ENCODE measurements at regions not wholly inside any gene's neighbourhood (a gene's known extent, or its start where the extent isn't known, plus 50 kb on each side); places are given as distances from the start of the nearest gene placed in this dataset.

- TF ChIP-seq TEAD4 (IDR thresholded peaks at IDR 0.05; ENCODE audit: borderline replicate concordance, insufficient read depth) = no peak
- TF ChIP-seq NFIC (IDR thresholded peaks at IDR 0.05; ENCODE audit: borderline replicate concordance) = no peak
- TF ChIP-seq, protein P1, sequence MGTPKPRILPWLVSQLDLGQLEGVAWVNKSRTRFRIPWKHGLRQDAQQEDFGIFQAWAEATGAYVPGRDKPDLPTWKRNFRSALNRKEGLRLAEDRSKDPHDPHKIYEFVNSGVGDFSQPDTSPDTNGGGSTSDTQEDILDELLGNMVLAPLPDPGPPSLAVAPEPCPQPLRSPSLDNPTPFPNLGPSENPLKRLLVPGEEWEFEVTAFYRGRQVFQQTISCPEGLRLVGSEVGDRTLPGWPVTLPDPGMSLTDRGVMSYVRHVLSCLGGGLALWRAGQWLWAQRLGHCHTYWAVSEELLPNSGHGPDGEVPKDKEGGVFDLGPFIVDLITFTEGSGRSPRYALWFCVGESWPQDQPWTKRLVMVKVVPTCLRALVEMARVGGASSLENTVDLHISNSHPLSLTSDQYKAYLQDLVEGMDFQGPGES (IDR thresholded peaks at IDR 0.05; ENCODE audit: low read depth, low read length) = no peak
- TF ChIP-seq YY1 (IDR thresholded peaks at IDR 0.05; ENCODE audit: low read depth) = no peak
- TF ChIP-seq RFX5 (IDR thresholded peaks at IDR 0.05; ENCODE audit: low read length) = no peak
- no peak for TF ChIP-seq TCF12 (IDR thresholded peaks at IDR 0.05)
- TF ChIP-seq RCOR1 (IDR thresholded peaks at IDR 0.05; ENCODE audit: low read length) = no peak
- no peak for TF ChIP-seq RAD21 (IDR thresholded peaks at IDR 0.05; ENCODE audit: low read length)
- H3K4me1 ChIP-seq (ENCODE audit: control insufficient read depth in 1 of 2, insufficient read depth in 2 of 2, low read depth in 1 of 2, low read length in 1 of 2) = no peaks in the 10 kb centered on the region; a peak in 1 of 4 replicates
- H3K27ac ChIP-seq (ENCODE audit: low read depth in 2 of 2, low read length in 1 of 2) = no peak overlapping the region
- H3K9ac ChIP-seq = no peak overlapping the region
- H3K36me3 ChIP-seq (replicated peaks in 1 of 2; ENCODE audit: control insufficient read depth in 1 of 2, insufficient read depth in 2 of 2, low read length in 1 of 2) = no peaks in the 10 kb centered on the region
- ChIA-PET CTCF (no interaction called here), POLR2A (no interaction called here)
- no peak overlapping the region for H2AFZ ChIP-seq (ENCODE audit: low read depth)
- no peaks in the 10 kb centered on the region for H4K20me1 ChIP-seq (ENCODE audit: insufficient read depth)
- DNase-seq = no peak
- no peaks in the 10 kb centered on the region for H3K9me2 ChIP-seq
- H3F3A ChIP-seq (replicated peaks; ENCODE audit: insufficient read depth) = no peaks in the 10 kb centered on the region
- H3K4me2 ChIP-seq = no peak overlapping the region
- no peaks in the 10 kb centered on the region for H3K27me3 ChIP-seq (ENCODE audit: insufficient read depth)
- no peak overlapping the region for H3K4me3 ChIP-seq (ENCODE audit: low read depth in 2 of 2, low read length in 1 of 2)
- no peaks in the 10 kb centered on the region for H3K9me3 ChIP-seq
- H3K79me2 ChIP-seq (ENCODE audit: insufficient read depth) = no peaks in the 10 kb centered on the region
These were observed 172.5 kb upstream of the ARID2 start for GRCh38 chr12:45557016-45557415.

GRCh38 chr12:45558353-45558752 lies 171.2 kb upstream of the ARID2 start:
- DNase-seq = no peak
- CTCF ChIA-PET = no interaction called here
- H3K36me3 ChIP-seq (replicated peaks in 1 of 2; ENCODE audit: control insufficient read depth in 1 of 2, insufficient read depth in 2 of 2, low read length in 1 of 2) = no peaks in the 10 kb centered on the region

DNA sequence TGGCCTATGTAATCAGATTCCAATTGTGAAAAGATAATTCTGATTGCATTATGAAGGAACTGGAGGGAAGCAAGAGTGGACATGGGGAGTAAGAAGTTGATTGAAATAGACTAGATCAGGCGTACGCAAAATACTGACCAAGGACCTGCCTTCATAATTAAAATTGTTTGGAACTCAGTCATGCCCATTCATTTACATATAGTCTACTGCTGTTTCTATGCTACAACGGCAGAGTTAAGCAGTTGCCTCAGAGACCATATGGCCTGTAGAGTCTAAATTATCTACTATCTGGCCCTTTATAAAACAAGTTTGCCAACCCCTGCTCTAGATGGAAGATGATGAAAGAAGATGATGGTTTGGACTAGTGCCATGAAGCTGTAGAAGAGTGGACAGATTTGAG lies 170.0 kb upstream of the ARID2 start:
- no peak overlapping the region for H3K27ac ChIP-seq (ENCODE audit: low read depth in 2 of 2, low read length in 1 of 2)
- H3F3A ChIP-seq (replicated peaks; ENCODE audit: insufficient read depth) = no peaks in the 10 kb centered on the region
- ChIA-PET CTCF (no interaction called here), POLR2A (no interaction called here)
- no peak overlapping the region for H3K4me3 ChIP-seq (ENCODE audit: low read depth in 2 of 2, low read length in 1 of 2)
- H3K9me3 ChIP-seq = no peaks in the 10 kb centered on the region
- no peaks in the 10 kb centered on the region; the same call in 1 of the 2 replicates for H3K9me2 ChIP-seq
- H3K4me1 ChIP-seq (ENCODE audit: control insufficient read depth in 1 of 2, insufficient read depth in 2 of 2, low read depth in 1 of 2, low read length in 1 of 2) = no peaks in the 10 kb centered on the region; a peak in 1 of 4 replicates
- no peaks in the 10 kb centered on the region for H3K27me3 ChIP-seq (ENCODE audit: insufficient read depth)
- no peak overlapping the region for H3K9ac ChIP-seq
- H3K36me3 ChIP-seq (replicated peaks in 1 of 2; ENCODE audit: control insufficient read depth in 1 of 2, insufficient read depth in 2 of 2, low read length in 1 of 2) = no peaks in the 10 kb centered on the region
- 72% methylated on average over 3 of the region's 3 CpGs for WGBS (ENCODE audit: low lambda C conversion rate)
- H4K20me1 ChIP-seq (ENCODE audit: insufficient read depth) = no peaks in the 10 kb centered on the region
- H2AFZ ChIP-seq (ENCODE audit: low read depth) = no peak overlapping the region
- H3K4me2 ChIP-seq = no peak overlapping the region
- no peak for DNase-seq
- H3K79me2 ChIP-seq (ENCODE audit: insufficient read depth) = no peaks in the 10 kb centered on the region
- no peak for TF ChIP-seq CHD2 (IDR thresholded peaks at IDR 0.05; ENCODE audit: low read length, partially characterized antibody)
- no peak for TF ChIP-seq ZBTB33 (IDR thresholded peaks at IDR 0.05; ENCODE audit: borderline replicate concordance, low read depth)
- TF ChIP-seq JUND (IDR thresholded peaks at IDR 0.05) = no peak
- TF ChIP-seq, protein P2, sequence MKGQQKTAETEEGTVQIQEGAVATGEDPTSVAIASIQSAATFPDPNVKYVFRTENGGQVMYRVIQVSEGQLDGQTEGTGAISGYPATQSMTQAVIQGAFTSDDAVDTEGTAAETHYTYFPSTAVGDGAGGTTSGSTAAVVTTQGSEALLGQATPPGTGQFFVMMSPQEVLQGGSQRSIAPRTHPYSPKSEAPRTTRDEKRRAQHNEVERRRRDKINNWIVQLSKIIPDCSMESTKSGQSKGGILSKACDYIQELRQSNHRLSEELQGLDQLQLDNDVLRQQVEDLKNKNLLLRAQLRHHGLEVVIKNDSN (IDR thresholded peaks at IDR 0.05; ENCODE audit: borderline replicate concordance, low read depth) = no peak
- TF ChIP-seq RCOR1 (IDR thresholded peaks at IDR 0.05; ENCODE audit: low read length) = no peak
- TF ChIP-seq REST (IDR thresholded peaks at IDR 0.05; ENCODE audit: low read depth, low read length) = no peak

More at GRCh38 chr12:45558353-45558752, 171.2 kb upstream of the ARID2 start:
- no peaks in the 10 kb centered on the region for H4K20me1 ChIP-seq (ENCODE audit: insufficient read depth)
- H2AFZ ChIP-seq (ENCODE audit: low read depth) = no peak overlapping the region
- WGBS (ENCODE audit: low lambda C conversion rate) = 61% methylated on average over 4 of the region's 4 CpGs
- no peak overlapping the region for H3K4me2 ChIP-seq
- no peaks in the 10 kb centered on the region; a peak in 1 of 4 replicates for H3K4me1 ChIP-seq (ENCODE audit: control insufficient read depth in 1 of 2, insufficient read depth in 2 of 2, low read depth in 1 of 2, low read length in 1 of 2)
- no peaks in the 10 kb centered on the region for H3K79me2 ChIP-seq (ENCODE audit: insufficient read depth)
- no peak overlapping the region for H3K27ac ChIP-seq (ENCODE audit: low read depth in 2 of 2, low read length in 1 of 2)
- no peaks in the 10 kb centered on the region for H3K27me3 ChIP-seq (ENCODE audit: insufficient read depth)
- no peak for TF ChIP-seq EZH2phosphoT487 (IDR thresholded peaks at IDR 0.05; ENCODE audit: borderline replicate concordance, low read depth)
- no peak for TF ChIP-seq GABPA (IDR thresholded peaks at IDR 0.05; ENCODE audit: low read depth)
- no peak for TF ChIP-seq GATA2 (CRISPR knock-in tag; IDR thresholded peaks at IDR 0.05)
- no peak for TF ChIP-seq MAX (IDR thresholded peaks at IDR 0.05; ENCODE audit: low read depth)
- TF ChIP-seq RCOR1 (IDR thresholded peaks at IDR 0.05; ENCODE audit: low read length) = no peak
- TF ChIP-seq NFIC (IDR thresholded peaks at IDR 0.05; ENCODE audit: borderline replicate concordance) = no peak
- no peaks in the 10 kb centered on the region for H3K9me2 ChIP-seq
- no peaks in the 10 kb centered on the region for H3F3A ChIP-seq (replicated peaks; ENCODE audit: insufficient read depth)
- no peak overlapping the region for H3K9ac ChIP-seq
- no peaks in the 10 kb centered on the region for H3K9me3 ChIP-seq
- POLR2A ChIA-PET = no interaction called here
- H3K4me3 ChIP-seq (ENCODE audit: low read depth in 2 of 2, low read length in 1 of 2) = no peak overlapping the region

All from SK-N-SH (cell line).